ENCODE measurements at regions not wholly inside any gene's neighbourhood (a gene's known extent, or its start where the extent isn't known, plus 50 kb on each side); places are given as distances from the start of the nearest gene placed in this dataset.

DNA sequence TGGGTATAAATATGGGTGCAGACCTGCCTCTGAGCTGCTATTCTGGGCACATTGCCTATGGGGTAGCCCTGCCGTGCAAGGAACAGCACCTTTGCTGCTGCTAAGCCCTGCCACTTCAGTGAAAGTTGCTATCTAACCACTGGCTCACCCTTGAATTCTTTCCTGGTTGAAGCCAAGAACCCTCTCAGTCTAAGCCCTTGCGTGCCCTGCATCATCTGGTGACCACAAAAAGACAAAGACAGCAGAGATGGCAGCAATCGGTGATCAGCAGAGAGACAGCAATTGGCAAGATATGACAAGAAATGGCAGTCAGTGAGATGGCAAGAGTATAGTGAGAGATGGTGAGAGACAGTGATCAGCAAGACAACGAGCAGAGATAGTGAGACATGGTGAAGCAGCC is 418.3 kb downstream of the MATN1 start:
- TF ChIP-seq ZNF382 (CRISPR knock-in tag; IDR thresholded peaks at IDR 0.05; ENCODE audit: borderline replicate concordance) (no peak), POLR2A (IDR thresholded peaks at IDR 0.05; ENCODE audit: insufficient read depth in 1 of 2, low read depth in 2 of 2, low read length in 2 of 2) (no peak), ZNF281 (CRISPR knock-in tag; IDR thresholded peaks at IDR 0.05; ENCODE audit: borderline replicate concordance) (no peak), MEIS1 (CRISPR knock-in tag; IDR thresholded peaks at IDR 0.05; ENCODE audit: borderline replicate concordance) (no peak), CTCF (CRISPR knock-in tag; IDR thresholded peaks at IDR 0.05) (no peak), SMARCC2 (IDR thresholded peaks at IDR 0.05) (no peak), SETDB1 (CRISPR knock-in tag; IDR thresholded peaks at IDR 0.05; ENCODE audit: borderline replicate concordance) (no peak), NR2F6 (IDR thresholded peaks at IDR 0.05) (no peak), NR2F6 (CRISPR knock-in tag; IDR thresholded peaks at IDR 0.05) (no peak), U2AF2 (IDR thresholded peaks at IDR 0.05; ENCODE audit: low read depth, low read length) (no peak), RBM22 (optimal IDR thresholded peaks at IDR 0.05; ENCODE audit: low read length) (no peak)
- TF ChIP-seq, protein P1, sequence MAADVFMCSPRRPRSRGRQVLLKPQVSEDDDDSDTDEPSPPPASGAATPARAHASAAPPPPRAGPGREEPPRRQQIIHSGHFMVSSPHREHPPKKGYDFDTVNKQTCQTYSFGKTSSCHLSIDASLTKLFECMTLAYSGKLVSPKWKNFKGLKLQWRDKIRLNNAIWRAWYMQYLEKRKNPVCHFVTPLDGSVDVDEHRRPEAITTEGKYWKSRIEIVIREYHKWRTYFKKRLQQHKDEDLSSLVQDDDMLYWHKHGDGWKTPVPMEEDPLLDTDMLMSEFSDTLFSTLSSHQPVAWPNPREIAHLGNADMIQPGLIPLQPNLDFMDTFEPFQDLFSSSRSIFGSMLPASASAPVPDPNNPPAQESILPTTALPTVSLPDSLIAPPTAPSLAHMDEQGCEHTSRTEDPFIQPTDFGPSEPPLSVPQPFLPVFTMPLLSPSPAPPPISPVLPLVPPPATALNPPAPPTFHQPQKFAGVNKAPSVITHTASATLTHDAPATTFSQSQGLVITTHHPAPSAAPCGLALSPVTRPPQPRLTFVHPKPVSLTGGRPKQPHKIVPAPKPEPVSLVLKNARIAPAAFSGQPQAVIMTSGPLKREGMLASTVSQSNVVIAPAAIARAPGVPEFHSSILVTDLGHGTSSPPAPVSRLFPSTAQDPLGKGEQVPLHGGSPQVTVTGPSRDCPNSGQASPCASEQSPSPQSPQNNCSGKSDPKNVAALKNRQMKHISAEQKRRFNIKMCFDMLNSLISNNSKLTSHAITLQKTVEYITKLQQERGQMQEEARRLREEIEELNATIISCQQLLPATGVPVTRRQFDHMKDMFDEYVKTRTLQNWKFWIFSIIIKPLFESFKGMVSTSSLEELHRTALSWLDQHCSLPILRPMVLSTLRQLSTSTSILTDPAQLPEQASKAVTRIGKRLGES (CRISPR knock-in tag; IDR thresholded peaks at IDR 0.05; ENCODE audit: borderline replicate concordance), result no peak
- TF ChIP-seq, protein P2, sequence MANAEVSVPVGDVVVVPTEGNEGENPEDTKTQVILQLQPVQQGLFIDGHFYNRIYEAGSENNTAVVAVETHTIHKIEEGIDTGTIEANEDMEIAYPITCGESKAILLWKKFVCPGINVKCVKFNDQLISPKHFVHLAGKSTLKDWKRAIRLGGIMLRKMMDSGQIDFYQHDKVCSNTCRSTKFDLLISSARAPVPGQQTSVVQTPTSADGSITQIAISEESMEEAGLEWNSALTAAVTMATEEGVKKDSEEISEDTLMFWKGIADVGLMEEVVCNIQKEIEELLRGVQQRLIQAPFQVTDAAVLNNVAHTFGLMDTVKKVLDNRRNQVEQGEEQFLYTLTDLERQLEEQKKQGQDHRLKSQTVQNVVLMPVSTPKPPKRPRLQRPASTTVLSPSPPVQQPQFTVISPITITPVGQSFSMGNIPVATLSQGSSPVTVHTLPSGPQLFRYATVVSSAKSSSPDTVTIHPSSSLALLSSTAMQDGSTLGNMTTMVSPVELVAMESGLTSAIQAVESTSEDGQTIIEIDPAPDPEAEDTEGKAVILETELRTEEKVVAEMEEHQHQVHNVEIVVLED (CRISPR knock-in tag; IDR thresholded peaks at IDR 0.05; ENCODE audit: borderline replicate concordance), result no peak
